Chondrocyte (in vitro differentiated cells): ENCODE measurements at regions not wholly inside any gene's neighbourhood (a gene's known extent, or its start where the extent isn't known, plus 50 kb on each side); places are given as distances from the start of the nearest gene placed in this dataset.

ENCODE experiments used
- DNase-seq: peaks from one replicate; pipeline ENCODE4 v3.0.0; 2021; ENCODE audit warnings: mixed read lengths, low spot score
- H3K27ac Mint-ChIP-seq: one replicate; pipeline ENCODE4 v1.8.0; 2021; ENCODE audit warnings: mild to moderate bottlenecking, moderate library complexity, mixed read lengths; ENCODE audit not compliant: unreplicated experiment
- H3K27me3 Mint-ChIP-seq: 2 replicates; pipeline ENCODE4 v1.8.0; 2021; ENCODE audit warnings: low read depth, mixed read lengths
- H3K36me3 Mint-ChIP-seq: 2 replicates; pipeline ENCODE4 v1.8.0; 2021; ENCODE audit warnings: low read depth, mixed read lengths
- H3K4me1 Mint-ChIP-seq: 2 replicates; pipeline ENCODE4 v1.8.0; 2021; ENCODE audit warnings: low read depth, mild to moderate bottlenecking, mixed read lengths
- H3K4me3 Mint-ChIP-seq: one replicate; pipeline ENCODE4 v1.8.0; 2021; ENCODE audit warnings: mild to moderate bottlenecking, moderate library complexity, mixed read lengths; ENCODE audit not compliant: unreplicated experiment
- H3K9me3 Mint-ChIP-seq: 2 replicates; pipeline ENCODE4 v1.8.0; 2021; ENCODE audit warnings: low read depth, mixed read lengths
- CTCF ChIP-seq: fragments of 200-600 bp; sonication (generic); IDR thresholded peaks from 2 replicates; pipeline ENCODE4 v1.5.0; 2021; ENCODE audit warnings: antibody characterized with exemption, mild to moderate bottlenecking, moderate library complexity

GRCh38 chr5:68456756-68457217, 241.2 kb downstream of the PIK3R1 start:
- Mint-ChIP-seq H3K9me3 (peaks cover 10% of the 10 kb centered on the region), H3K4me3 (no peak overlapping the region), H3K36me3 (no peaks in the 10 kb centered on the region), H3K4me1 (peaks cover 40% of the 10 kb centered on the region), H3K27ac (peak overlapping the region; percentile 61), H3K27me3 (no peaks in the 10 kb centered on the region)
- DNase-seq: no peak
- no peak for TF ChIP-seq CTCF

- Mint-ChIP-seq H3K36me3 (no peaks in the 10 kb centered on the region), H3K4me1 (peaks cover 40% of the 10 kb centered on the region), H3K27me3 (no peaks in the 10 kb centered on the region), H3K4me3 (no peak overlapping the region), H3K9me3 (peaks cover 10% of the 10 kb centered on the region), H3K27ac (no peak overlapping the region)
- DNase-seq: no peak
- TF ChIP-seq CTCF: no peak
These were observed 241.7 kb downstream of the PIK3R1 start for GRCh38 chr5:68457285-68457684.

DNA sequence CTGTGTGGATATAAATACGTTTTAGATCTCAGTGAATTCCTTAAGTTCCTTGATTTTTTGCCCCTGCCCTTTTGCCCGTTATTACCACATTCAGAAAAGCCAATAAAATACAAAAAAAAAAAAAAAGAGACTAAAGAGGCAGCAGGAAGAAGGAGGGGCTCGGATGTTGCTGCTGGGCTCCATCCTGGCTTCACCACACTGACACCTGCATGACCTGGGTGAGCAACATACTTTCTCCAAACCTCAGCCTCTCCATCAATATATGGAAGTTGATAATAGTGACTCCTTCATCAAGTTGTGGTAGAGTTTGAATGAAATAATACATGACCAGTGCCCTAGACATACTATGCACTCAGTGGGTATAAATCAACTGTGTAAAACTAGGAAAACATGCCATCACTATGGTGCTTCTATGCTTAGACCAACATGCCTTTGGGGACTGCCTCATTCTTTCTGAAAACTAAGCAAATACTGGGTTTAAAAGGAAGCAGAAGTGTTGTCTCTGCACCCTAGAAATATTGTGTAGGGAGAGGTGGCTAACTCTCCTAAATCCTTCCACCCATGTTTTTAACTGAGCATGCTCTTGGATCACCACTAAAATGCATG, 243.0 kb downstream of the PIK3R1 start:
- Mint-ChIP-seq H3K4me3 (no peak overlapping the region), H3K4me1 (peaks cover 40% of the 10 kb centered on the region), H3K9me3 (peaks cover 10% of the 10 kb centered on the region), H3K27ac (no peak overlapping the region), H3K36me3 (no peaks in the 10 kb centered on the region), H3K27me3 (no peaks in the 10 kb centered on the region)
- DNase-seq: no peak
- TF ChIP-seq CTCF: no peak

DNA sequence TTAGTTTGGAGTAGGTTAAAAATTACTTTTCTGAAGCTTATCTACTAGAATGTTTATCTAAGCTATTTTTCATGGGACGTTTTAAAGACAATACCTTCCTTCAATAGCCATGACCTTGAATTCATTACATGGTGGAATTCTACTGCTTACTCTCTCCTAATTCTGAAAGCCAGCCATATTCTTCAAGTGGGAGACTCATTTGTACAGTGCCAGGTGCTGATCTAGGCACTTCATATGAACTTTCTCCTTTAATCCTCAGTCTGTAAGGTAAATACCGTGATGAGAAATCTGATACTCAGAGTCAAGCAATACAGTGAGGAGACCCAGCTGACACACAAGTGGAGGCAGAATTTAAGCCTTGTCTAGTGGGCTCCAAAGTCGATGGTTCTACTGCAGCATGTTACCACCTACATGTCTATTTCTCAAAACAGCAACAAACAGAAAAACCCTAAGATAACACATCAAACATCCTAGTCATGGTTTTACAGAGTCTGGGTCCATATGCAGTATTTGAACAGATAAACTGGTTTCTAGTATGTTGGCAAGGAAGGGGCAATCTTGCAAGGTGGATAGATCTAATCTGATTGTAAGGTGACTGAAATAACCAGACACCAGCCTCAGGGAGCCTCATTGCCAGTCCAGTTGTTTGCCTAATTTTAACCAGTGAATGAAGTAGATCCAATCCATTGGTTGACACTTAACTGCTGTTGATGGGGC, 243.7 kb downstream of the PIK3R1 start:
- Mint-ChIP-seq H3K4me3 (no peak overlapping the region), H3K36me3 (no peaks in the 10 kb centered on the region), H3K27ac (no peak overlapping the region), H3K27me3 (no peaks in the 10 kb centered on the region), H3K4me1 (peaks cover 40% of the 10 kb centered on the region), H3K9me3 (peaks cover 3% of the 10 kb centered on the region)
- TF ChIP-seq CTCF: no peak
- DNase-seq: no peak

DNA sequence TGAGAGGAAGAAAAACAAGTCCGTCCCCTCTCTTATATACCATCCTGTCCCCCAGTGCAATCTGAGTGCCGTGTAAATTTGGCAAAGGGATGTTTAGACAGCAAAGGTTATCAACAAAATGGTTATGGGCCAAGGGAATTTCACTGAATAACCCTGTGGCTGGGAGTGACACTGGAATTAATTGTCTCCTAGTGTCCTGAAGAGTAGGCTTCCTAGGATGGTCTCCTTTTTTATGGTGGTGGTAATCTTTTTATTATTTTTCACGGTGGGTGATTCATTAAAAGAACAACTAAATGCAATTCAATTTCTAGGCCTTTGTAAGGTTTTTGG, 244.2 kb downstream of the PIK3R1 start:
- DNase-seq: no peak
- no peaks in the 10 kb centered on the region for H3K27me3 Mint-ChIP-seq
- H3K27ac Mint-ChIP-seq: no peak overlapping the region
- TF ChIP-seq CTCF: no peak
- no peak overlapping the region for H3K4me3 Mint-ChIP-seq
- no peaks in the 10 kb centered on the region for H3K36me3 Mint-ChIP-seq
- no peaks in the 10 kb centered on the region for H3K9me3 Mint-ChIP-seq
- peaks cover 39% of the 10 kb centered on the region for H3K4me1 Mint-ChIP-seq
